OCI-LY1 (cell line): ENCODE measurements at regions not wholly inside any gene's neighbourhood (a gene's known extent, or its start where the extent isn't known, plus 50 kb on each side); places are given as distances from the start of the nearest gene placed in this dataset.

Experiments used
- H2AFZ ChIP-seq: fragments of 200-600 bp; sonication (generic), shearing (Covaris generic); 2 replicates; pipeline ENCODE4 v1.6.0; 2014; ENCODE audit warnings: antibody characterized with exemption, mild to moderate bottlenecking, low read length
- H3F3A ChIP-seq: fragments of 200-600 bp; sonication (generic), shearing (Covaris generic); 2 replicates; pipeline ENCODE4 v1.6.0; 2014; ENCODE audit warnings: mild to moderate bottlenecking, antibody characterized with exemption, low read length, moderate library complexity; ENCODE audit not compliant: insufficient read depth
- H3K27ac ChIP-seq: fragments of 200-600 bp; sonication (generic); 2 replicates; pipeline ENCODE4 v1.5.1; 2014; ENCODE audit warnings: low read length, mixed run types, mild to moderate bottlenecking, low read depth; ENCODE audit not compliant: poor library complexity, severe bottlenecking
- H3K27me3 ChIP-seq: fragments of 200-600 bp; sonication (generic); 2 replicates; pipeline ENCODE4 v1.6.0; 2014; ENCODE audit warnings: antibody characterized with exemption, mild to moderate bottlenecking, low read length, moderate library complexity; ENCODE audit not compliant: insufficient read depth
- H3K36me3 ChIP-seq: fragments of 200-600 bp; sonication (generic); 2 replicates; pipeline ENCODE4 v1.6.1; 2014; ENCODE audit warnings: mild to moderate bottlenecking, antibody characterized with exemption, low read length, moderate library complexity, mixed read lengths; ENCODE audit not compliant: insufficient read depth
- H3K4me1 ChIP-seq: fragments of 200-600 bp; sonication (generic); 2 replicates; pipeline ENCODE4 v1.5.1; 2014; ENCODE audit warnings: mild to moderate bottlenecking, low read length, moderate library complexity; ENCODE audit not compliant: insufficient read depth, severe bottlenecking
- H3K4me2 ChIP-seq: fragments of 200-600 bp; sonication (generic), shearing (Covaris generic); 2 replicates; pipeline ENCODE4 v1.6.1; 2014; ENCODE audit warnings: low read length
- H3K4me3 ChIP-seq: fragments of 200-600 bp; sonication (generic); 2 replicates; pipeline ENCODE4 v1.5.1; 2014; ENCODE audit warnings: low read length, low read depth, mild to moderate bottlenecking, mixed read lengths; ENCODE audit not compliant: poor library complexity, severe bottlenecking
- H3K79me2 ChIP-seq: fragments of 200-600 bp; shearing (Covaris generic); 2 replicates; pipeline ENCODE4 v1.6.1; 2016; ENCODE audit warnings: mixed run types, low read length, mixed read lengths; ENCODE audit not compliant: insufficient read depth
- H3K9ac ChIP-seq: fragments of 200-600 bp; sonication (generic), shearing (Covaris generic); 2 replicates; pipeline ENCODE4 v1.6.1; 2014; ENCODE audit warnings: mild to moderate bottlenecking, low read length, mixed read lengths
- H3K9me2 ChIP-seq: fragments of 200-600 bp; sonication (generic), shearing (Covaris generic); 2 replicates; pipeline ENCODE4 v1.6.1; 2014; ENCODE audit warnings: low read depth, mild to moderate bottlenecking, low read length, mixed read lengths
- H3K9me3 ChIP-seq: fragments of 200-600 bp; shearing (Covaris generic); 2 replicates; pipeline ENCODE4 v1.6.1; 2014; ENCODE audit warnings: low read length, mixed read lengths
- H4K20me1 ChIP-seq: fragments of 200-600 bp; sonication (generic), shearing (Covaris generic); 2 replicates; pipeline ENCODE4 v1.6.0; 2016; ENCODE audit warnings: mild to moderate bottlenecking, low read length; ENCODE audit not compliant: insufficient read depth
- CTCF ChIP-seq: fragments of 200-600 bp; sonication (generic), shearing (Covaris generic); IDR thresholded peaks from 2 replicates; pipeline ENCODE4 v1.5.1; 2017; ENCODE audit warnings: mild to moderate bottlenecking, antibody characterized with exemption, low read length, moderate library complexity, mixed read lengths
- EZH2 ChIP-seq: fragments of 200-600 bp; sonication (generic), shearing (Covaris generic); IDR thresholded peaks from 2 replicates; pipeline ENCODE4 v1.8.0; 2017; ENCODE audit warnings: borderline replicate concordance, mixed run types, mild to moderate bottlenecking, antibody characterized with exemption, low read length, moderate library complexity, mixed read lengths

GRCh38 chr13:53197424-53197823 lies 168.8 kb downstream of the OLFM4 start:
- Histone ChIP-seq H2AFZ (no peak overlapping the region), H3K4me2 (no peak overlapping the region), H3K27ac (no peak overlapping the region), H3K9ac (no peak overlapping the region), H3K36me3 (no peaks in the 10 kb centered on the region), H3K79me2 (no peaks in the 10 kb centered on the region), H4K20me1 (no peaks in the 10 kb centered on the region), H3K9me2 (no peaks in the 10 kb centered on the region), H3F3A (no peaks in the 10 kb centered on the region), H3K4me1 (no peaks in the 10 kb centered on the region), H3K27me3 (no peaks in the 10 kb centered on the region), H3K4me3 (no peak overlapping the region), H3K9me3 (no peaks in the 10 kb centered on the region)
- TF ChIP-seq EZH2 = no peak
- TF ChIP-seq CTCF = no peak

- Histone ChIP-seq H3K9ac (no peak overlapping the region), H3K27me3 (no peaks in the 10 kb centered on the region), H3F3A (no peaks in the 10 kb centered on the region), H4K20me1 (no peaks in the 10 kb centered on the region), H3K4me2 (no peak overlapping the region), H3K4me1 (no peaks in the 10 kb centered on the region), H3K9me2 (no peaks in the 10 kb centered on the region), H3K36me3 (no peaks in the 10 kb centered on the region), H3K9me3 (no peaks in the 10 kb centered on the region), H3K27ac (no peak overlapping the region), H3K79me2 (no peaks in the 10 kb centered on the region), H2AFZ (no peak overlapping the region), H3K4me3 (no peak overlapping the region)
- no peak for TF ChIP-seq CTCF
- no peak for TF ChIP-seq EZH2
Measured at GRCh38 chr13:53198017-53198416, 169.4 kb downstream of the OLFM4 start.

GRCh38 chr13:53198736-53199135 lies 170.1 kb downstream of the OLFM4 start:
- Histone ChIP-seq H3K27me3 (no peaks in the 10 kb centered on the region), H3K36me3 (no peaks in the 10 kb centered on the region), H3K4me3 (no peak overlapping the region), H3F3A (no peaks in the 10 kb centered on the region), H3K9me2 (no peaks in the 10 kb centered on the region), H4K20me1 (no peaks in the 10 kb centered on the region), H3K4me1 (no peaks in the 10 kb centered on the region), H3K79me2 (no peaks in the 10 kb centered on the region), H3K9me3 (no peaks in the 10 kb centered on the region), H3K9ac (no peak overlapping the region), H3K4me2 (no peak overlapping the region), H3K27ac (no peak overlapping the region), H2AFZ (no peak overlapping the region)
- TF ChIP-seq CTCF (no peak), EZH2 (no peak)
